ENCODE measurements at regions not wholly inside any gene's neighbourhood (a gene's known extent, or its start where the extent isn't known, plus 50 kb on each side); places are given as distances from the start of the nearest gene placed in this dataset.

DNA sequence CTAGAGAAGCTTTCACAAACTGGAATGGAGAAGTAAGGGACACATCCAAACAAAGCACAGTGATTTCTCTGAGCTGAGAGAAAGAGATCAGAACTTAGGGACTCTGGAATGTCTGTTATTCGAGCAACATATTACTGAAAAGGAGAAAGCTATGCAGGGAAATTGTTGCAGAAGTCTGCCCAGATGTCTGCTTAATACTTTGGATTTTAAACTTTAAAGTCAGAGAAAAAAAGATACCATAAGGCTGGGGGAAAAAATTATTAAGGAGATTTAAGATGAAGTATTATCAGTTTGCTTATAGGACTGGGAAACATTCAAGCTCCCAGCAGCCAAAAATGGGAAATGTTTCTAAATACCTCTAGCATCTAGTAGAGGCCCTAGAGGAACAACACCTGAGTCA, 803.9 kb downstream of the TAF11L14 start:
- no peaks in the 10 kb centered on the region for H3K9me3 ChIP-seq (ENCODE audit: low read depth)
- H3K27me3 ChIP-seq, result no peaks in the 10 kb centered on the region
- TF ChIP-seq, protein P1, sequence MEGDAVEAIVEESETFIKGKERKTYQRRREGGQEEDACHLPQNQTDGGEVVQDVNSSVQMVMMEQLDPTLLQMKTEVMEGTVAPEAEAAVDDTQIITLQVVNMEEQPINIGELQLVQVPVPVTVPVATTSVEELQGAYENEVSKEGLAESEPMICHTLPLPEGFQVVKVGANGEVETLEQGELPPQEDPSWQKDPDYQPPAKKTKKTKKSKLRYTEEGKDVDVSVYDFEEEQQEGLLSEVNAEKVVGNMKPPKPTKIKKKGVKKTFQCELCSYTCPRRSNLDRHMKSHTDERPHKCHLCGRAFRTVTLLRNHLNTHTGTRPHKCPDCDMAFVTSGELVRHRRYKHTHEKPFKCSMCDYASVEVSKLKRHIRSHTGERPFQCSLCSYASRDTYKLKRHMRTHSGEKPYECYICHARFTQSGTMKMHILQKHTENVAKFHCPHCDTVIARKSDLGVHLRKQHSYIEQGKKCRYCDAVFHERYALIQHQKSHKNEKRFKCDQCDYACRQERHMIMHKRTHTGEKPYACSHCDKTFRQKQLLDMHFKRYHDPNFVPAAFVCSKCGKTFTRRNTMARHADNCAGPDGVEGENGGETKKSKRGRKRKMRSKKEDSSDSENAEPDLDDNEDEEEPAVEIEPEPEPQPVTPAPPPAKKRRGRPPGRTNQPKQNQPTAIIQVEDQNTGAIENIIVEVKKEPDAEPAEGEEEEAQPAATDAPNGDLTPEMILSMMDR (IDR thresholded peaks at IDR 0.05; ENCODE audit: poor library complexity), result no peak
- TF ChIP-seq EZH2phosphoT487 (IDR thresholded peaks at IDR 0.05; ENCODE audit: low read depth, severe bottlenecking, unreplicated experiment) (no peak), EZH2 (IDR thresholded peaks at IDR 0.05; ENCODE audit: borderline replicate concordance) (no peak)
- no peak overlapping the region for H3K4me2 ChIP-seq
- H4K20me1 ChIP-seq (ENCODE audit: insufficient read depth, poor library complexity, severe bottlenecking), result no peaks in the 10 kb centered on the region
- H3K79me2 ChIP-seq, result no peaks in the 10 kb centered on the region
- no peak overlapping the region for H2AFZ ChIP-seq
- H3K4me3 ChIP-seq, result no peak overlapping the region
- H3K27ac ChIP-seq, result no peak overlapping the region
- H3K9me2 ChIP-seq (replicated peaks; ENCODE audit: insufficient read depth), result no peaks in the 10 kb centered on the region
- no peaks in the 10 kb centered on the region for H3K4me1 ChIP-seq (ENCODE audit: insufficient read depth)
- no peaks in the 10 kb centered on the region for H3K36me3 ChIP-seq (replicated peaks; ENCODE audit: insufficient read depth, low read depth)
- no peak for DNase-seq (ENCODE audit: low spot score)
- 53% methylated on average over 1 of the region's 1 CpG for WGBS (ENCODE audit: low lambda C conversion rate, missing lambda C conversion rate)

DNA sequence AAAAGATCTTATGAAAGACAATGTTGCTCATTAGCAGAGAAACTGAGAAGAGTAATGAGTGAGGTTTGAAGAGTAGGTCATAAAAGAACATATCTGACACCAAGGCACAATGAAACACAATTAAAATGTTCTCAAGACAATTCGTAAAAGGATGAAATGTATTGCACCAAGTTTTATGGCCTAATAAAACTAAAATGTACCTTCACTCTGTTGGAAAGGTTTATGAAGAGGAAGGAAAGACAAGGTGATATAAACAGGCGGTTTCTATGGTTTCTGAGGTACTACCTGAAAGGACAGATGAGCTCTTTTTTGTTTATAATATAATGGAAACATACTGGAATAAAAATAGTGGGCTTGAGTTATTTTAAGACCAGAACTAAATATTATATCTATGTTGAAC, 821.3 kb downstream of the TAF11L14 start:
- no peak overlapping the region for H3K4me2 ChIP-seq
- H2AFZ ChIP-seq, result no peak overlapping the region
- no peaks in the 10 kb centered on the region for H3K27me3 ChIP-seq
- H3K36me3 ChIP-seq (replicated peaks; ENCODE audit: insufficient read depth, low read depth), result no peaks in the 10 kb centered on the region
- TF ChIP-seq EZH2 (IDR thresholded peaks at IDR 0.05; ENCODE audit: borderline replicate concordance) (no peak), EZH2phosphoT487 (IDR thresholded peaks at IDR 0.05; ENCODE audit: low read depth, severe bottlenecking, unreplicated experiment) (no peak)
- TF ChIP-seq, protein P1 (IDR thresholded peaks at IDR 0.05; ENCODE audit: poor library complexity), result no peak
- H3K4me1 ChIP-seq (ENCODE audit: insufficient read depth), result no peaks in the 10 kb centered on the region
- no peaks in the 10 kb centered on the region for H3K9me2 ChIP-seq (replicated peaks; ENCODE audit: insufficient read depth)
- H4K20me1 ChIP-seq (ENCODE audit: insufficient read depth, poor library complexity, severe bottlenecking), result no peaks in the 10 kb centered on the region
- no peak for DNase-seq (ENCODE audit: low spot score)
- no peaks in the 10 kb centered on the region for H3K9me3 ChIP-seq (ENCODE audit: low read depth)
- no peaks in the 10 kb centered on the region for H3K79me2 ChIP-seq
- WGBS (ENCODE audit: low lambda C conversion rate, missing lambda C conversion rate), result 44% methylated on average over 2 of the region's 2 CpGs
- no peak overlapping the region for H3K27ac ChIP-seq
- no peak overlapping the region for H3K4me3 ChIP-seq

DNA sequence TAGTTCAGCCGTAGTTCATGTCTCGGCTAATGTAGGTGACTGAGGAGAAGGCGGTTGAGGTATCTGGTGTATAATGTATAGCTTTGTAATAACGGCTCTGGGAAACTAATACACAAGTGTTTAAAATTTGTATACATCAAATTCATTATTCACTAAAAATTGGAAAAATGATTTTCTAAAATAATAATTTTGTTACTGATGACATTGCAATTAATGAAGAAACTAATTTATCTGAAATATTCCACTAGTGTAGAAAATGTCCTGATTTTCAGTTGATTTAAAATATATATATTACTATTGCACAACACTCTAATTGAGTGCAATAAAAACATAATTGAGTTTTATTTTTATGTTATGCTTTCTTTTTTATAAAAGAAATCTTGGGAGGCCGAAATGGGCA, 823.0 kb downstream of the TAF11L14 start:
- H3K4me2 ChIP-seq, result no peak overlapping the region
- 93% methylated on average over 5 of the region's 5 CpGs for WGBS (ENCODE audit: low lambda C conversion rate, missing lambda C conversion rate)
- H3K79me2 ChIP-seq, result no peaks in the 10 kb centered on the region
- H3K36me3 ChIP-seq (replicated peaks; ENCODE audit: insufficient read depth, low read depth), result no peaks in the 10 kb centered on the region
- no peaks in the 10 kb centered on the region for H3K27me3 ChIP-seq
- DNase-seq (ENCODE audit: low spot score), result no peak
- no peak overlapping the region for H2AFZ ChIP-seq
- H3K9me2 ChIP-seq (replicated peaks; ENCODE audit: insufficient read depth), result no peaks in the 10 kb centered on the region
- H3K4me3 ChIP-seq, result no peak overlapping the region
- H4K20me1 ChIP-seq (ENCODE audit: insufficient read depth, poor library complexity, severe bottlenecking), result no peaks in the 10 kb centered on the region
- no peaks in the 10 kb centered on the region for H3K4me1 ChIP-seq (ENCODE audit: insufficient read depth)
- no peak overlapping the region for H3K27ac ChIP-seq
- no peaks in the 10 kb centered on the region for H3K9me3 ChIP-seq (ENCODE audit: low read depth)
- no peak for TF ChIP-seq EZH2phosphoT487 (IDR thresholded peaks at IDR 0.05; ENCODE audit: low read depth, severe bottlenecking, unreplicated experiment)
- TF ChIP-seq, protein P1 (IDR thresholded peaks at IDR 0.05; ENCODE audit: poor library complexity), result no peak
- TF ChIP-seq EZH2 (IDR thresholded peaks at IDR 0.05; ENCODE audit: borderline replicate concordance), result no peak

DNA sequence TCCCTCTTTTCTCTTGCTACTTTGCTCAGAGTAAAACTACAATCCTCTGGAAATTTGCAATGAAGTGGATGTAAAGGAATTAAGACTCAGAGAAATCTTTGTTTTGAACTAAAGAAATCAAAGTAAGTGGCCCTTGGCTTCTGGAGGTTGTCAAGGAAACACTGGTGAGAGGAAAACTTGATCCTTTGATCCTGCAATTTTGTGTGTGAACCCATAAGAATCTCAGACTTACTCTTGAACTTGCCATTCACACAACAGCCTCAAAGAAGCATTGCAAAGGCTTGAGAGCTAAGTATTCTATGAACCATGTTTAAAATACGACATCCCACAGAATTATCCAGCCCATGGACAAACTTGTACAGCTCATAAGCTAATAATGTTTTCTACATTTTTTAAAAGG, 827.5 kb downstream of the TAF11L14 start:
- Histone ChIP-seq H2AFZ (no peak overlapping the region), H3K4me2 (no peak overlapping the region), H3K27ac (no peak overlapping the region), H3K79me2 (no peaks in the 10 kb centered on the region), H3K9me2 (replicated peaks; ENCODE audit: insufficient read depth) (no peaks in the 10 kb centered on the region), H3K4me3 (no peak overlapping the region), H4K20me1 (ENCODE audit: insufficient read depth, poor library complexity, severe bottlenecking) (no peaks in the 10 kb centered on the region), H3K27me3 (no peaks in the 10 kb centered on the region), H3K9me3 (ENCODE audit: low read depth) (no peaks in the 10 kb centered on the region), H3K4me1 (ENCODE audit: insufficient read depth) (peaks cover 3% of the 10 kb centered on the region), H3K36me3 (replicated peaks; ENCODE audit: insufficient read depth, low read depth) (no peaks in the 10 kb centered on the region)
- WGBS (ENCODE audit: low lambda C conversion rate, missing lambda C conversion rate), result 92% methylated on average over 1 of the region's 1 CpG
- DNase-seq (ENCODE audit: low spot score), result no peak
- TF ChIP-seq EZH2phosphoT487 (IDR thresholded peaks at IDR 0.05; ENCODE audit: low read depth, severe bottlenecking, unreplicated experiment) (no peak), EZH2 (IDR thresholded peaks at IDR 0.05; ENCODE audit: borderline replicate concordance) (no peak)
- TF ChIP-seq, protein P1 (IDR thresholded peaks at IDR 0.05; ENCODE audit: poor library complexity), result no peak
